ENCODE measurements at regions not wholly inside any gene's neighbourhood (a gene's known extent, or its start where the extent isn't known, plus 50 kb on each side); places are given as distances from the start of the nearest gene placed in this dataset.

DNA sequence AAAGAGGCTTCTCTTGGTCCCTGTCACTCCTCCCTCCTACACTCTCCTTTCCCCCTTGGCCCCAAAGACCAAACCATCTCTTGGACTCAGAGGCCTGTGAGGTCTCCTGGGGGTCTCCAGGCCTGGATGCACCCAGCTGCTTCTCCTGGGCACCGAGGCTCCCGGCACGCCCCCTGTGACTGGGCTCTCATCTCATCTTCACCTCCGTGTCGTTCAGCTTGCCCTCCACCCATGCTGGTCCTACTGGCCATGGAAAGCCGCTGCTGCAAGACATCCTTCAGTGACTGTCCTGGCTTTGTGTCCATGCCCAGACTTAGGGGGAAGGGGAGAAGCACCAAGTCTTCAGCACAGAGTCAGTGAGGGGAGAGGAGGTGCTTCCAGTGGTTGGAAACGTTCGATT is 141.4 kb upstream of the RET start:
- Histone ChIP-seq H3K56ac (ENCODE audit: insufficient read length, low read depth, low read length) (no peak overlapping the region), H3T11ph (ENCODE audit: low read length) (no peak overlapping the region), H2BK120ac (ENCODE audit: low read depth, low read length, poor library complexity, severe bottlenecking) (no peak overlapping the region), H2AK5ac (ENCODE audit: insufficient read length, low read length) (no peak overlapping the region), H3K18ac (ENCODE audit: insufficient read length, low read depth, low read length) (no peak overlapping the region), H4K20me1 (ENCODE audit: control insufficient read depth, insufficient read depth, insufficient read length) (no peaks in the 10 kb centered on the region), H3K9ac (ENCODE audit: extremely low read depth, insufficient read length, low read length) (no peak overlapping the region), H2AFZ (ENCODE audit: low read length) (no peak overlapping the region), H3K79me2 (ENCODE audit: insufficient read depth, low read length) (no peaks in the 10 kb centered on the region), H2BK5ac (ENCODE audit: insufficient read length, low read length) (no peak overlapping the region), H3K27me3 (ENCODE audit: insufficient read depth, low read length) (no peaks in the 10 kb centered on the region; the same call in 1 of the 2 replicates), H2BK20ac (ENCODE audit: low read depth, low read length, poor library complexity, severe bottlenecking) (no peak overlapping the region), H3K14ac (ENCODE audit: insufficient read depth, low read length) (no peak overlapping the region), H3K4ac (ENCODE audit: low read depth, low read length) (no peak overlapping the region), H3K23me2 (ENCODE audit: insufficient read length, low read depth, low read length, poor library complexity, severe bottlenecking) (peaks cover 11% of the 10 kb centered on the region), H4K5ac (ENCODE audit: insufficient read length, low read depth, low read length) (no peak overlapping the region), H4K91ac (ENCODE audit: insufficient read length, low read depth, low read length) (no peak overlapping the region), H3K23ac (ENCODE audit: insufficient read length, low read depth, low read length) (no peak overlapping the region), H4K8ac (replicated peaks; ENCODE audit: insufficient read length, low read depth, low read length) (no peak overlapping the region), H3K4me2 (ENCODE audit: insufficient read depth, insufficient read length, low read length) (no peak overlapping the region), H2BK15ac (ENCODE audit: low read depth, low read length) (no peak overlapping the region), H3K27ac (ENCODE audit: insufficient read length, low read depth, low read length) (no peak overlapping the region), H3K79me1 (ENCODE audit: insufficient read depth, low read depth, low read length, poor library complexity, severe bottlenecking) (no peaks in the 10 kb centered on the region), H2BK12ac (ENCODE audit: insufficient read length, low read depth, low read length) (no peak overlapping the region), H3K4me1 (ENCODE audit: insufficient read depth, low read length) (no peaks in the 10 kb centered on the region), H3K9me3 (ENCODE audit: control insufficient read depth, low read depth, low read length) (no peaks in the 10 kb centered on the region)
- Mint-ChIP-seq H3K27ac (no peak overlapping the region; a peak in 1 of 7 replicates), H3K4me1 (peaks cover 17 to 21% of the 10 kb centered on the region in 2 experiments), H3K27me3 (ENCODE audit: low read depth) (peaks cover 51% of the 10 kb centered on the region), H3K36me3 (ENCODE audit: insufficient read depth in 1 of 3, low read depth in 3 of 3) (no peaks in the 10 kb centered on the region; a peak in 1 of 7 replicates), H3K4me3 (no peak overlapping the region), H3K9me3 (peaks cover 2% of the 10 kb centered on the region in 2 experiments; a peak in 3 of 5 replicates)
- WGBS (ENCODE audit: extremely low coverage, insufficient read length, low lambda C conversion rate), result no CpG with 5 or more reads among the region's 8 CpGs
- TF ChIP-seq, protein P1, sequence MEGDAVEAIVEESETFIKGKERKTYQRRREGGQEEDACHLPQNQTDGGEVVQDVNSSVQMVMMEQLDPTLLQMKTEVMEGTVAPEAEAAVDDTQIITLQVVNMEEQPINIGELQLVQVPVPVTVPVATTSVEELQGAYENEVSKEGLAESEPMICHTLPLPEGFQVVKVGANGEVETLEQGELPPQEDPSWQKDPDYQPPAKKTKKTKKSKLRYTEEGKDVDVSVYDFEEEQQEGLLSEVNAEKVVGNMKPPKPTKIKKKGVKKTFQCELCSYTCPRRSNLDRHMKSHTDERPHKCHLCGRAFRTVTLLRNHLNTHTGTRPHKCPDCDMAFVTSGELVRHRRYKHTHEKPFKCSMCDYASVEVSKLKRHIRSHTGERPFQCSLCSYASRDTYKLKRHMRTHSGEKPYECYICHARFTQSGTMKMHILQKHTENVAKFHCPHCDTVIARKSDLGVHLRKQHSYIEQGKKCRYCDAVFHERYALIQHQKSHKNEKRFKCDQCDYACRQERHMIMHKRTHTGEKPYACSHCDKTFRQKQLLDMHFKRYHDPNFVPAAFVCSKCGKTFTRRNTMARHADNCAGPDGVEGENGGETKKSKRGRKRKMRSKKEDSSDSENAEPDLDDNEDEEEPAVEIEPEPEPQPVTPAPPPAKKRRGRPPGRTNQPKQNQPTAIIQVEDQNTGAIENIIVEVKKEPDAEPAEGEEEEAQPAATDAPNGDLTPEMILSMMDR (conservative IDR thresholded peaks at IDR 0.05), result no peak
- DNase-seq, result no peak

Data from H9 (cell line).